Ovary (tissue), 7 donors: ENCODE measurements at regions not wholly inside any gene's neighbourhood (a gene's known extent, or its start where the extent isn't known, plus 50 kb on each side); places are given as distances from the start of the nearest gene placed in this dataset.

ENCODE experiments used
- DNase-seq, 5 donors: peaks; one replicate each; pipeline ENCODE4 v3.0.0-alpha.2; 2019 to 2020
- H3K27ac ChIP-seq, 2 donors: fragments of 200-600 bp; one replicate each; pipeline versions ENCODE4 v1.5.1 to v1.8.0; 2019 to 2022
- H3K27me3 ChIP-seq: fragments of 200-600 bp; one replicate; pipeline ENCODE4 v1.8.0; 2022
- H3K36me3 ChIP-seq: fragments of 200-600 bp; sonication (generic); one replicate; pipeline ENCODE4 v1.5.1; 2019
- H3K4me1 ChIP-seq: one replicate; pipeline ENCODE4 v1.8.1; 2013; ENCODE audit warnings: mild to moderate bottlenecking, moderate library complexity; ENCODE audit not compliant: insufficient read depth
- H3K4me3 ChIP-seq: fragments of 200-600 bp; sonication (generic); one replicate; pipeline ENCODE4 v1.5.1; 2017
- H3K9me3 ChIP-seq, 2 donors: fragments of 200-600 bp in 1 of 2; sonication (generic) in 1 of 2; one replicate each; pipeline versions ENCODE4 v1.5.1 to v1.8.1; 2013 to 2019; ENCODE audit warnings: mild to moderate bottlenecking in 1 of 2, moderate library complexity in 1 of 2
- CTCF ChIP-seq, 3 donors: fragments of 450-650 bp in 2 of 3; fragments of 200-600 bp in 1 of 3; IDR thresholded peaks; one replicate each; pipeline versions ENCODE4 v1.5.1 to v1.8.0; 2016 to 2022; ENCODE audit warnings: antibody characterized with exemption in 3 of 3, mild to moderate bottlenecking in 1 of 3
- EP300 ChIP-seq: sonication (generic); formaldehyde crosslinking; IDR thresholded peaks from one replicate; pipeline ENCODE4 v1.6.1; 2017; ENCODE audit warnings: antibody characterized with exemption
- POLR2A ChIP-seq: fragments of 450-650 bp; IDR thresholded peaks from one replicate; pipeline ENCODE4 v1.6.1; 2017; ENCODE audit warnings: antibody characterized with exemption, mild to moderate bottlenecking, moderate library complexity
- WGBS, 3 donors: extraction: QIAGEN DNeasy Blood & Tissue Kit in 1 of 3; methylation state at CpG; one replicate each; pipeline versions ENCODE4 v1.1.5 to v1.1.7; 2013 to 2017; 5-methylcytosine and 5-hydroxymethylcytosine counted together
- intact Hi-C, 4 donors: fragments of 100-400 bp; cut with DNase I; formaldehyde crosslinking; loops; one replicate each; pipeline versions ENCODE4 v1.11.0 to v1.15.1; 2022 to 2023
- donor health status: DM: no; HTN: no; CAD: no; lungs with moderate emphysema.
- donor health status: DM: no; HTN: no; CAD: no.
- donor health status: Bipolar disorder and iron deficiency.
- donor health status: DM: no; HTN: no; CAD: no.
- donor health status: DM: yes; HTN: yes; CAD: no.

GRCh38 chr21:26756491-26757159 lies 88.6 kb downstream of the ADAMTS1 start:
- H3K27ac ChIP-seq: no peak overlapping the region
- no peaks in the 10 kb centered on the region for H3K36me3 ChIP-seq
- H3K9me3 ChIP-seq: no peaks in the 10 kb centered on the region
- DNase-seq: no peak
- intact Hi-C loops: no loop called here
- TF ChIP-seq POLR2A (no peak), CTCF (IDR thresholded peaks at IDR 0.05) (no peak), EP300 (no peak)
- 85 to 87% (median 86%) methylated on average over 3 of the region's 3 CpGs for WGBS, 3 donors
- H3K4me3 ChIP-seq: no peak overlapping the region
- H3K4me1 ChIP-seq: no peaks in the 10 kb centered on the region
- no peaks in the 10 kb centered on the region for H3K27me3 ChIP-seq

- Histone ChIP-seq H3K4me1 (no peaks in the 10 kb centered on the region), H3K27ac (no peak overlapping the region), H3K9me3 (no peaks in the 10 kb centered on the region), H3K27me3 (no peaks in the 10 kb centered on the region), H3K36me3 (no peaks in the 10 kb centered on the region), H3K4me3 (no peak overlapping the region)
- no peak for DNase-seq
- intact Hi-C loops: no loop called here
- 14 to 43% (median 26%) methylated on average over 2 of the region's 2 CpGs for WGBS, 3 donors
- TF ChIP-seq EP300 (no peak), CTCF (IDR thresholded peaks at IDR 0.05) (no peak), POLR2A (no peak)
Measured at GRCh38 chr21:26754853-26755252, 90.4 kb downstream of the ADAMTS1 start.

GRCh38 chr21:26753822-26754221 lies 91.4 kb downstream of the ADAMTS1 start:
- DNase-seq: no peak
- no peaks in the 10 kb centered on the region for H3K27me3 ChIP-seq
- H3K9me3 ChIP-seq: no peaks in the 10 kb centered on the region
- H3K4me3 ChIP-seq: no peak overlapping the region
- intact Hi-C loops: no loop called here
- no peak overlapping the region for H3K27ac ChIP-seq
- TF ChIP-seq EP300 (no peak), CTCF (IDR thresholded peaks at IDR 0.05) (no peak), POLR2A (no peak)
- H3K4me1 ChIP-seq: no peaks in the 10 kb centered on the region
- H3K36me3 ChIP-seq: no peaks in the 10 kb centered on the region
- 94% methylated on average over 4 of the region's 4 CpGs for WGBS, 3 donors

- intact Hi-C loops: no loop called here
- DNase-seq: no peak
- 76 to 80% (median 79%) methylated on average over 2 of the region's 2 CpGs for WGBS, 3 donors
Measured at GRCh38 chr21:26752849-26753248, 92.4 kb downstream of the ADAMTS1 start.

More at GRCh38 chr21:26752849-26753248, 92.4 kb downstream of the ADAMTS1 start:
- Histone ChIP-seq H3K4me3 (no peak overlapping the region), H3K36me3 (no peaks in the 10 kb centered on the region), H3K4me1 (no peaks in the 10 kb centered on the region), H3K27me3 (no peaks in the 10 kb centered on the region), H3K9me3 (no peaks in the 10 kb centered on the region), H3K27ac (no peak overlapping the region)
- no peak for TF ChIP-seq EP300
- no peak for TF ChIP-seq CTCF (IDR thresholded peaks at IDR 0.05)
- TF ChIP-seq POLR2A: no peak
